ENCODE measurements at regions not wholly inside any gene's neighbourhood (a gene's known extent, or its start where the extent isn't known, plus 50 kb on each side); places are given as distances from the start of the nearest gene placed in this dataset.

GRCh38 chr4:71201817-71202576 is 136.8 kb upstream of the SLC4A4 start:
- no peak for TF ChIP-seq CTCF (IDR thresholded peaks at IDR 0.05)
- no peak for TF ChIP-seq EP300 (IDR thresholded peaks at IDR 0.05)
- TF ChIP-seq POLR2A (IDR thresholded peaks at IDR 0.05): no peak
- no peak for TF ChIP-seq POLR2AphosphoS5 (IDR thresholded peaks at IDR 0.05)
